ENCODE measurements at regions not wholly inside any gene's neighbourhood (a gene's known extent, or its start where the extent isn't known, plus 50 kb on each side); places are given as distances from the start of the nearest gene placed in this dataset.
A peak's percentile ranks its signal among the peaks of the same experiment; 100 is the strongest.

- TF ChIP-seq CEBPB (IDR thresholded peaks at IDR 0.05) (0 out of 2 replicates have a peak, but pooled peaks have one; percentile 40), USF1 (IDR thresholded peaks at IDR 0.05) (no peak)
Observed at GRCh38 chr20:51938559-51939258, 136.4 kb upstream of the SALL4 start.

DNA sequence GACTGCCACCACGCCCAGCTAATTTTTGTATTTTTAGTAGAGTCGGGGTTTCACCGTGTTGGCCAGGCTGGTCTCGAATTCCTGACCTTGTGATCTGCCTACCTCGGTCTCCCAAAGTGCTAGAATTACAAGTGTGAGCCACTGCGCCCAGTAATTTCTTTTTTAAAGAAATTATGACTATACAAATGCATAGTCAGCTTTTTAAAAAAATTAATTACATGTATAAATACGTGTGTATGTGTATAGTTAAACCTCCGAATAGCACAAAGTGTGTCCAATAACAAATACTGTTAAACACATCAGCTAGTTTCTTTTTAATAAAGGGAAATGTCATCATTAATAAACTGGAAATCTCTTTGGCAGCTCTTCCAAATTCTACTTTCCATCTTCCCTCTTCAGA, 135.5 kb upstream of the SALL4 start:
- no peak for TF ChIP-seq USF1 (IDR thresholded peaks at IDR 0.05)
- no peak for TF ChIP-seq TCF12 (IDR thresholded peaks at IDR 0.05; ENCODE audit: low read depth)
- no peak for TF ChIP-seq CREB1 (IDR thresholded peaks at IDR 0.05; ENCODE audit: low read depth)
- TF ChIP-seq, protein P1, sequence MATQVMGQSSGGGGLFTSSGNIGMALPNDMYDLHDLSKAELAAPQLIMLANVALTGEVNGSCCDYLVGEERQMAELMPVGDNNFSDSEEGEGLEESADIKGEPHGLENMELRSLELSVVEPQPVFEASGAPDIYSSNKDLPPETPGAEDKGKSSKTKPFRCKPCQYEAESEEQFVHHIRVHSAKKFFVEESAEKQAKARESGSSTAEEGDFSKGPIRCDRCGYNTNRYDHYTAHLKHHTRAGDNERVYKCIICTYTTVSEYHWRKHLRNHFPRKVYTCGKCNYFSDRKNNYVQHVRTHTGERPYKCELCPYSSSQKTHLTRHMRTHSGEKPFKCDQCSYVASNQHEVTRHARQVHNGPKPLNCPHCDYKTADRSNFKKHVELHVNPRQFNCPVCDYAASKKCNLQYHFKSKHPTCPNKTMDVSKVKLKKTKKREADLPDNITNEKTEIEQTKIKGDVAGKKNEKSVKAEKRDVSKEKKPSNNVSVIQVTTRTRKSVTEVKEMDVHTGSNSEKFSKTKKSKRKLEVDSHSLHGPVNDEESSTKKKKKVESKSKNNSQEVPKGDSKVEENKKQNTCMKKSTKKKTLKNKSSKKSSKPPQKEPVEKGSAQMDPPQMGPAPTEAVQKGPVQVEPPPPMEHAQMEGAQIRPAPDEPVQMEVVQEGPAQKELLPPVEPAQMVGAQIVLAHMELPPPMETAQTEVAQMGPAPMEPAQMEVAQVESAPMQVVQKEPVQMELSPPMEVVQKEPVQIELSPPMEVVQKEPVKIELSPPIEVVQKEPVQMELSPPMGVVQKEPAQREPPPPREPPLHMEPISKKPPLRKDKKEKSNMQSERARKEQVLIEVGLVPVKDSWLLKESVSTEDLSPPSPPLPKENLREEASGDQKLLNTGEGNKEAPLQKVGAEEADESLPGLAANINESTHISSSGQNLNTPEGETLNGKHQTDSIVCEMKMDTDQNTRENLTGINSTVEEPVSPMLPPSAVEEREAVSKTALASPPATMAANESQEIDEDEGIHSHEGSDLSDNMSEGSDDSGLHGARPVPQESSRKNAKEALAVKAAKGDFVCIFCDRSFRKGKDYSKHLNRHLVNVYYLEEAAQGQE (IDR thresholded peaks at IDR 0.05; ENCODE audit: low read depth) = no peak
- TF ChIP-seq ZBTB7A (IDR thresholded peaks at IDR 0.05; ENCODE audit: low read depth) = no peak
- TF ChIP-seq RAD21 (IDR thresholded peaks at IDR 0.05; ENCODE audit: low read depth) = no peak
- TF ChIP-seq NFIC (IDR thresholded peaks at IDR 0.05) = no peak
- no peak for TF ChIP-seq EP300 (IDR thresholded peaks at IDR 0.05; ENCODE audit: borderline replicate concordance)
- TF ChIP-seq CEBPB (IDR thresholded peaks at IDR 0.05) = no peak
- no peak for TF ChIP-seq TAF1 (IDR thresholded peaks at IDR 0.05; ENCODE audit: low read depth)
- no peak for TF ChIP-seq TEAD4 (IDR thresholded peaks at IDR 0.05)
- TF ChIP-seq, protein P2, sequence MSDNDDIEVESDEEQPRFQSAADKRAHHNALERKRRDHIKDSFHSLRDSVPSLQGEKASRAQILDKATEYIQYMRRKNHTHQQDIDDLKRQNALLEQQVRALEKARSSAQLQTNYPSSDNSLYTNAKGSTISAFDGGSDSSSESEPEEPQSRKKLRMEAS (IDR thresholded peaks at IDR 0.05) = no peak
- no peak for TF ChIP-seq YY1 (IDR thresholded peaks at IDR 0.05; ENCODE audit: low read depth)
- TF ChIP-seq EGR1 (IDR thresholded peaks at IDR 0.05) = no peak
- TF ChIP-seq FOXM1 (IDR thresholded peaks at IDR 0.05; ENCODE audit: borderline replicate concordance, low read depth) = no peak

GRCh38 chr20:51936377-51936776, 134.1 kb upstream of the SALL4 start:
- TF ChIP-seq FOXM1 (IDR thresholded peaks at IDR 0.05; ENCODE audit: borderline replicate concordance, low read depth) (no peak), CEBPB (IDR thresholded peaks at IDR 0.05) (no peak), YY1 (IDR thresholded peaks at IDR 0.05; ENCODE audit: low read depth) (no peak), USF1 (IDR thresholded peaks at IDR 0.05) (no peak), EGR1 (IDR thresholded peaks at IDR 0.05) (no peak), EP300 (IDR thresholded peaks at IDR 0.05; ENCODE audit: borderline replicate concordance) (no peak), TAF1 (IDR thresholded peaks at IDR 0.05; ENCODE audit: low read depth) (no peak), RAD21 (IDR thresholded peaks at IDR 0.05; ENCODE audit: low read depth) (no peak), NFIC (IDR thresholded peaks at IDR 0.05) (no peak), TEAD4 (IDR thresholded peaks at IDR 0.05) (no peak), TCF12 (IDR thresholded peaks at IDR 0.05; ENCODE audit: low read depth) (no peak)
- TF ChIP-seq, protein P2 (IDR thresholded peaks at IDR 0.05) = no peak

DNA sequence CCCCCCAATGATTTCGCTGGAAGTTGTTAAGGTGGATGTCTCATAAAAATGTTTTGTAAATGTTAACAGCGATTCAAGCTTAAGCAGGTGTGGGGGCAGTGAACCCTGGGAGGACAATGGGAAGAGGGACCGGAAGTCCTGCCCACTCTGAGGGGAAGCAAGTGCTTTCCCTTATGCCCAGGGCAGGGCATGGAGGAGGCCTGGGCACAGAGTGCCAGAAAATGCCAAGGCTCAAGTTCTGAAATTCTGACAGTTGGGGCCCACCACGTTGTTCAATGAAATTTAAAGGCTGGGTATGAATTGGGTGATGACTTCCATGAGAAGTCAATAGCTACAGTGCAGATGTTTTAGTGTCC, 132.7 kb upstream of the SALL4 start:
- TF ChIP-seq TAF1 (IDR thresholded peaks at IDR 0.05; ENCODE audit: low read depth) = no peak
- no peak for TF ChIP-seq CREB1 (IDR thresholded peaks at IDR 0.05; ENCODE audit: low read depth)
- TF ChIP-seq, protein P1 (IDR thresholded peaks at IDR 0.05; ENCODE audit: low read depth) = no peak
- no peak for TF ChIP-seq TEAD4 (IDR thresholded peaks at IDR 0.05)
- TF ChIP-seq, protein P2 (IDR thresholded peaks at IDR 0.05) = no peak
- TF ChIP-seq RAD21 (IDR thresholded peaks at IDR 0.05; ENCODE audit: low read depth) = no peak
- no peak for TF ChIP-seq USF1 (IDR thresholded peaks at IDR 0.05)
- no peak for TF ChIP-seq NFIC (IDR thresholded peaks at IDR 0.05)
- no peak for TF ChIP-seq ZBTB7A (IDR thresholded peaks at IDR 0.05; ENCODE audit: low read depth)
- TF ChIP-seq TCF12 (IDR thresholded peaks at IDR 0.05; ENCODE audit: low read depth) = no peak

Data from Ishikawa (cell line).